Brain microvascular endothelial cell (primary cell): ENCODE measurements at regions not wholly inside any gene's neighbourhood (a gene's known extent, or its start where the extent isn't known, plus 50 kb on each side); places are given as distances from the start of the nearest gene placed in this dataset.

Experiments
- DNase-seq: peaks from one replicate; pipeline ENCODE4 v3.0.0-alpha.2; 2020
- H3K27ac ChIP-seq: fragments of 250-450 bp; sonication (Bioruptor Pico); 2 replicates; pipeline ENCODE4 v1.5.1; 2020; ENCODE audit warnings: mild to moderate bottlenecking, moderate library complexity
- H3K27me3 ChIP-seq: fragments of 250-450 bp; sonication (Bioruptor Pico); replicated peaks from 2 replicates; pipeline ENCODE4 v1.5.1; 2020; ENCODE audit warnings: mild to moderate bottlenecking
- H3K36me3 ChIP-seq: fragments of 250-450 bp; sonication (Bioruptor Pico); replicated peaks from 2 replicates; pipeline ENCODE4 v1.5.1; 2020; ENCODE audit warnings: mild to moderate bottlenecking
- H3K4me3 ChIP-seq: 2 replicates; pipeline ENCODE4 v1.5.1; 2011; ENCODE audit warnings: low read depth, mild to moderate bottlenecking, control low read depth, low read length, moderate library complexity
- CTCF ChIP-seq: IDR thresholded peaks from 2 replicates; pipeline ENCODE4 v1.5.1; 2011; ENCODE audit warnings: low read depth, mild to moderate bottlenecking, moderate library complexity, low read length, control low read depth, inconsistent platforms; ENCODE audit errors: missing control alignments
- in situ Hi-C: cut with HindIII; loops from 2 replicates; pipeline ENCODE4 v1.10.0; 2017; ENCODE audit warnings: low sequenced_read_pairs, low pct_ligation_motif_present

GRCh38 chr1:76006234-76006633 lies 68.3 kb upstream of the ST6GALNAC3 start:
- DNase-seq, result peak; percentile 40
- H3K4me3 ChIP-seq, result no peak overlapping the region
- no peak for TF ChIP-seq CTCF
- in situ Hi-C loops, result no loop called here
- no peaks in the 10 kb centered on the region for H3K27me3 ChIP-seq
- H3K27ac ChIP-seq, result no peak overlapping the region
- H3K36me3 ChIP-seq, result no peaks in the 10 kb centered on the region

- no peaks in the 10 kb centered on the region for H3K36me3 ChIP-seq
- DNase-seq, result no peak
- in situ Hi-C loops, result no loop called here
- TF ChIP-seq CTCF, result no peak
- no peak overlapping the region for H3K4me3 ChIP-seq
- no peak overlapping the region for H3K27ac ChIP-seq
- no peaks in the 10 kb centered on the region for H3K27me3 ChIP-seq
Observed at GRCh38 chr1:76010802-76011201, 63.7 kb upstream of the ST6GALNAC3 start.

GRCh38 chr1:76012341-76013205 lies 62.0 kb upstream of the ST6GALNAC3 start:
- Histone ChIP-seq H3K4me3 (no peak overlapping the region), H3K27me3 (no peaks in the 10 kb centered on the region), H3K36me3 (no peaks in the 10 kb centered on the region), H3K27ac (no peak overlapping the region)
- DNase-seq, result no peak
- no peak for TF ChIP-seq CTCF
- in situ Hi-C loops, result no loop called here

GRCh38 chr1:76013206-76013581 lies 61.4 kb upstream of the ST6GALNAC3 start:
- no peak for DNase-seq
- Histone ChIP-seq H3K4me3 (no peak overlapping the region), H3K27me3 (no peaks in the 10 kb centered on the region), H3K36me3 (no peaks in the 10 kb centered on the region), H3K27ac (no peak overlapping the region)
- no peak for TF ChIP-seq CTCF
- in situ Hi-C loops, result no loop called here

- no peak overlapping the region for H3K4me3 ChIP-seq
- no peak overlapping the region for H3K27ac ChIP-seq
- no peak for DNase-seq
- in situ Hi-C loops, result no loop called here
- H3K27me3 ChIP-seq, result no peaks in the 10 kb centered on the region
- H3K36me3 ChIP-seq, result no peaks in the 10 kb centered on the region
- no peak for TF ChIP-seq CTCF
Observed at GRCh38 chr1:76015478-76016103, 59.0 kb upstream of the ST6GALNAC3 start.
